GM12878 (cell line): ENCODE measurements at regions not wholly inside any gene's neighbourhood (a gene's known extent, or its start where the extent isn't known, plus 50 kb on each side); places are given as distances from the start of the nearest gene placed in this dataset.

ENCODE experiments used
- ATAC-seq: fragments of 200-7000 bp; cut with Tn5 transposase; 3 replicates; pipeline ENCODE4 v1.9.1; 2020; ENCODE audit warnings: mild to moderate bottlenecking, moderate library complexity
- BruUV-seq: library from RNA; stranded (reverse); fragments of 400-500 nt; replicated peaks from 2 replicates; lab custom pipeline; 2021; lab: Mats Ljungman, UMichigan
- CTCF ChIA-PET: fragments of 300-600 bp; sonication (Branson Sonifier 250); formaldehyde crosslinking; extraction: SDS; loops from one replicate; lab custom pipeline; 2021; ENCODE audit warnings: inconsistent platforms; lab: Yijun Ruan, JAX
- POLR2A ChIA-PET: fragments of 350-600 bp; formaldehyde crosslinking; extraction: SDS; loops from one replicate; lab custom pipeline; 2021; ENCODE audit warnings: inconsistent platforms; lab: Charles Lee
- RAD21 ChIA-PET: fragments of 300-600 bp; sonication (Branson Sonifier 250); formaldehyde crosslinking; loops from one replicate; lab custom pipeline; 2023; ENCODE audit warnings: antibody characterized with exemption; ENCODE audit not compliant: unreplicated experiment; lab: Charles Lee
- SMC1A ChIA-PET: fragments of 300-600 bp; sonication (Branson Sonifier 250); formaldehyde crosslinking; loops from one replicate; lab custom pipeline; 2023; ENCODE audit not compliant: unreplicated experiment, uncharacterized antibody; lab: Charles Lee
- DNase-seq: peaks from one replicate; pipeline ENCODE4 v3.0.0-alpha.2; 2011; ENCODE audit warnings: low read depth, low spot score
- FAIRE-seq: peaks from 3 replicates; lab custom pipeline; 2011; peaks lifted over from hg19 to GRCh38; lab: Jason Lieb, UNC
- H2AFZ ChIP-seq: 2 replicates; pipeline ENCODE4 v1.6.0; 2011; ENCODE audit warnings: low read depth, low read length, control low read depth; ENCODE audit not compliant: control insufficient read depth
- H3K27ac ChIP-seq: 2 replicates; pipeline ENCODE4 v1.5.1; 2011; ENCODE audit warnings: control low read depth; ENCODE audit not compliant: control insufficient read depth, insufficient read depth
- H3K27me3 ChIP-seq, 2 experiments: replicated peaks in 1 of 2; 2 replicates each; pipeline versions ENCODE4 v1.6.0 to v1.6.1; 2011; ENCODE audit warnings: low read length in 1 of 2; ENCODE audit not compliant: control insufficient read depth in 2 of 2, insufficient read depth in 2 of 2
- H3K36me3 ChIP-seq, 2 experiments: 2 replicates each; pipeline ENCODE4 v1.5.1; 2011; ENCODE audit warnings: low read length in 1 of 2; ENCODE audit not compliant: control insufficient read depth in 2 of 2, insufficient read depth in 2 of 2
- H3K4me1 ChIP-seq: 2 replicates; pipeline ENCODE4 v1.6.1; 2011; ENCODE audit warnings: mild to moderate bottlenecking, low read length, moderate library complexity, mixed read lengths; ENCODE audit not compliant: control insufficient read depth, insufficient read depth
- H3K4me2 ChIP-seq: 2 replicates; pipeline ENCODE4 v1.6.0; 2011; ENCODE audit warnings: control low read depth; ENCODE audit not compliant: control insufficient read depth, insufficient read depth
- H3K4me3 ChIP-seq: fragments of 200-600 bp; sonication (generic); 2 replicates; pipeline ENCODE4 v1.5.1; 2016
- H3K79me2 ChIP-seq: 2 replicates; pipeline ENCODE4 v1.6.0; 2011; ENCODE audit warnings: low read length; ENCODE audit not compliant: control insufficient read depth, insufficient read depth
- H3K9ac ChIP-seq: 2 replicates; pipeline ENCODE4 v1.8.0; 2011; ENCODE audit warnings: low read length, control low read depth, mixed read lengths; ENCODE audit not compliant: control insufficient read depth, insufficient read depth
- H3K9me3 ChIP-seq: replicated peaks from 3 replicates; pipeline ENCODE4 v1.5.1; 2011; ENCODE audit warnings: mild to moderate bottlenecking, low read length; ENCODE audit not compliant: control insufficient read depth, insufficient read depth
- H4K20me1 ChIP-seq: 2 replicates; pipeline ENCODE4 v1.6.0; 2011; ENCODE audit not compliant: control insufficient read depth, insufficient read depth
- HDAC6 ChIP-seq: fragments of 200-600 bp; sonication (generic); IDR thresholded peaks from one replicate; pipeline ENCODE4 v1.8.0; 2017; ENCODE audit warnings: antibody characterized with exemption; ENCODE audit not compliant: unreplicated experiment
- HDGF ChIP-seq: fragments of 450-650 bp; IDR thresholded peaks from 2 replicates; pipeline ENCODE4 v1.6.1; 2016; ENCODE audit warnings: antibody characterized with exemption
- MTA2 ChIP-seq: fragments of 450-650 bp; IDR thresholded peaks from 2 replicates; pipeline ENCODE4 v1.6.1; 2016; ENCODE audit warnings: low read depth, mild to moderate bottlenecking, moderate library complexity
- RAD51 ChIP-seq: fragments of 450-650 bp; IDR thresholded peaks from 2 replicates; pipeline ENCODE4 v1.6.1; 2016; ENCODE audit warnings: moderate library complexity, mild to moderate bottlenecking, inconsistent platforms
- SMAD1 ChIP-seq: fragments of 450-650 bp; IDR thresholded peaks from 2 replicates; pipeline ENCODE4 v1.6.1; 2018; ENCODE audit warnings: mild to moderate bottlenecking, low read depth; ENCODE audit not compliant: partially characterized antibody
- TCF12 ChIP-seq: IDR thresholded peaks from 2 replicates; pipeline ENCODE4 v1.6.1; 2011; ENCODE audit warnings: low read depth, mild to moderate bottlenecking, low read length
- WGBS: methylation state at CpG from one replicate; pipeline ENCODE4 v1.1.6; 2016; ENCODE audit warnings: low lambda C conversion rate; ENCODE audit not compliant: insufficient replicate concordance, insufficient coverage; ENCODE audit errors: missing lambda C conversion rate; 5-methylcytosine and 5-hydroxymethylcytosine counted together
- in situ Hi-C: fragments of 300-500 bp; cut with MboI; formaldehyde crosslinking; loops from 9 replicates; pipeline ENCODE4 v1.14.3; 2018; ENCODE audit warnings: mixed read lengths
- intact Hi-C: fragments of 100-400 bp; cut with micrococcal nuclease; formaldehyde crosslinking; loops from one replicate; pipeline ENCODE4 v1.14.2; 2022; ENCODE audit not compliant: unreplicated experiment
- TF ChIP-seq, protein P1 (sequence below): fragments of 450-650 bp; IDR thresholded peaks from 2 replicates; pipeline ENCODE4 v1.6.1; 2018; ENCODE audit warnings: borderline replicate concordance, mild to moderate bottlenecking; ENCODE audit not compliant: partially characterized antibody

DNA sequence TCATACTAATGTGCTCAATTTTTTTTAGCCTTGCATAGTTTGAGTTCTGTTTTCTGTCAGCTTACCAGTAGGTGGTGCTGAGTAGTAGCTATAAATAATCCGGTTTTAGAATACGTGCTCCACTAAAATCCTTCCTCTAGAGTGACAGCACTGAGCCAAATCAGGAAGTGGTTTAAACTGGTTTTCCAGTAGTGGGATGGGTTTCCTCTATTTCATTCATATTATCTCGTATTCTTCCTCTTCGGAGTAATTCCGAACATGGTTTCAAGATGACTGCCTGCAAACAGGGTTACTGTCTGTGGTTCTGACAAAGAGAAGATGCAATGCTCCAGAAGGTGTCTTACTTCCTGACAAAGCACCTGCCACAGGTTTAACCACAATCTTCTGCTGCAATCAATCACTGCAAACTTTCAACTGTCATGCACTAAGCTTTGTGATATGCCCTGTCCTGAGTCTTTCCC lies 496.9 kb upstream of the VRK2 start (continued):
- TF ChIP-seq, protein P1, sequence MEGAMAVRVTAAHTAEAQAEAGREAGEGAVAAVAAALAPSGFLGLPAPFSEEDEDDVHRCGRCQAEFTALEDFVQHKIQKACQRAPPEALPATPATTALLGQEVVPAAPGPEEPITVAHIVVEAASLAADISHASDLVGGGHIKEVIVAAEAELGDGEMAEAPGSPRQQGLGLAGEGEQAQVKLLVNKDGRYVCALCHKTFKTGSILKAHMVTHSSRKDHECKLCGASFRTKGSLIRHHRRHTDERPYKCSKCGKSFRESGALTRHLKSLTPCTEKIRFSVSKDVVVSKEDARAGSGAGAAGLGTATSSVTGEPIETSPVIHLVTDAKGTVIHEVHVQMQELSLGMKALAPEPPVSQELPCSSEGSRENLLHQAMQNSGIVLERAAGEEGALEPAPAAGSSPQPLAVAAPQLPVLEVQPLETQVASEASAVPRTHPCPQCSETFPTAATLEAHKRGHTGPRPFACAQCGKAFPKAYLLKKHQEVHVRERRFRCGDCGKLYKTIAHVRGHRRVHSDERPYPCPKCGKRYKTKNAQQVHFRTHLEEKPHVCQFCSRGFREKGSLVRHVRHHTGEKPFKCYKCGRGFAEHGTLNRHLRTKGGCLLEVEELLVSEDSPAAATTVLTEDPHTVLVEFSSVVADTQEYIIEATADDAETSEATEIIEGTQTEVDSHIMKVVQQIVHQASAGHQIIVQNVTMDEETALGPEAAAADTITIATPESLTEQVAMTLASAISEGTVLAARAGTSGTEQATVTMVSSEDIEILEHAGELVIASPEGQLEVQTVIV, result no peak
- TF ChIP-seq MTA2, result 0 out of 2 replicates have a peak, but pooled peaks have one; percentile 20
- no peak for TF ChIP-seq HDAC6
- no peak for TF ChIP-seq SMAD1
- no peak for TF ChIP-seq RAD51

DNA sequence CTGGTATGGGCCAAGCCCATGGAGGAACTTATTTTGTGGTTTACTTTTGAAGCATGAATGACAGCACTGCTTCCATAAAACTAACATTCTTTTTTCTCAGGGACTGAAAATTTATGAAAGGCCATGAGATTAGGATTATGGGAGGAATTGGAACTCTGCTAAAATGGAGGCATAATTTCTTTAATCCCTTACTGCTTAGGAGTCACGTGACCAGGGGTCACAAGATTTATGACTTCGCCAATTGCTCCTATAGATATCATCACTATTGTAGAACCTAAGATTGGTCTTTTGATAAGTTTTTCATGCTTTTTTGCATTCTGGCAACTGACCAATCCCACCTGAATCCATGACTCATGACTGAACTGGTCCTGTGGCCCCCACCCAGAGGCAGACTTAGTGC lies 495.7 kb upstream of the VRK2 start:
- RAD21 ChIA-PET, result no interaction called here
- Histone ChIP-seq H3K27ac (no peak overlapping the region), H3K4me2 (no peak overlapping the region), H3K9me3 (no peaks in the 10 kb centered on the region), H2AFZ (no peak overlapping the region), H3K4me3 (no peak overlapping the region), H3K79me2 (no peaks in the 10 kb centered on the region), H3K9ac (no peak overlapping the region), H3K36me3 (no peaks in the 10 kb centered on the region), H3K27me3 (no peaks in the 10 kb centered on the region), H4K20me1 (no peaks in the 10 kb centered on the region), H3K4me1 (no peaks in the 10 kb centered on the region)
- POLR2A ChIA-PET, result no interaction called here
- FAIRE-seq (no peak), ATAC-seq (no peak), DNase-seq (no peak)
- in situ Hi-C loops (no loop called here), intact Hi-C loops (no loop called here)
- CTCF ChIA-PET, result no interaction called here
- 44% methylated on average over 2 of the region's 2 CpGs for WGBS
- BruUV-seq, result no TSS peak
- SMC1A ChIA-PET, result no interaction called here
- TF ChIP-seq RAD51 (peak; percentile 64), TCF12 (no peak), HDGF (no peak)
